Neural crest cell (in vitro differentiated cells): ENCODE measurements at regions not wholly inside any gene's neighbourhood (a gene's known extent, or its start where the extent isn't known, plus 50 kb on each side); places are given as distances from the start of the nearest gene placed in this dataset.

ENCODE experiments used
- DNase-seq: peaks from one replicate; pipeline ENCODE4 v3.0.0; 2021; ENCODE audit warnings: low read depth, mixed read lengths, low spot score
- H3K27ac Mint-ChIP-seq: one replicate; pipeline ENCODE4 v1.8.0; 2021; ENCODE audit warnings: mild to moderate bottlenecking, mixed read lengths; ENCODE audit not compliant: unreplicated experiment
- H3K27me3 Mint-ChIP-seq: 2 replicates; pipeline ENCODE4 v1.8.0; 2021; ENCODE audit warnings: low read depth, mild to moderate bottlenecking, mixed read lengths
- H3K36me3 Mint-ChIP-seq: 2 replicates; pipeline ENCODE4 v1.8.0; 2021; ENCODE audit warnings: low read depth, mild to moderate bottlenecking, mixed read lengths
- H3K4me1 Mint-ChIP-seq: 2 replicates; pipeline ENCODE4 v1.8.0; 2021; ENCODE audit warnings: mixed read lengths
- H3K4me3 Mint-ChIP-seq: one replicate; pipeline ENCODE4 v1.8.0; 2021; ENCODE audit warnings: mild to moderate bottlenecking, mixed read lengths
- H3K9me3 Mint-ChIP-seq: 2 replicates; pipeline ENCODE4 v1.8.0; 2021; ENCODE audit warnings: mixed read lengths
- TF ChIP-seq, protein P1 (sequence below): fragments of 200-600 bp; sonication (generic); conservative IDR thresholded peaks from 2 replicates; pipeline ENCODE4 v1.5.0; 2021; ENCODE audit warnings: antibody characterized with exemption, mild to moderate bottlenecking

- H3K36me3 Mint-ChIP-seq = peaks cover 3% of the 10 kb centered on the region
- H3K27me3 Mint-ChIP-seq = no peaks in the 10 kb centered on the region
These were observed 201.2 kb upstream of the MPDZ start for GRCh38 chr9:13480693-13481092.

GRCh38 chr9:13479096-13479495 is 199.6 kb upstream of the MPDZ start:
- Mint-ChIP-seq H3K4me1 (no peaks in the 10 kb centered on the region), H3K27me3 (no peaks in the 10 kb centered on the region), H3K9me3 (peaks cover 19% of the 10 kb centered on the region), H3K27ac (no peak overlapping the region), H3K4me3 (no peak overlapping the region), H3K36me3 (peaks cover 4% of the 10 kb centered on the region)
- no peak for DNase-seq
- TF ChIP-seq, protein P1, sequence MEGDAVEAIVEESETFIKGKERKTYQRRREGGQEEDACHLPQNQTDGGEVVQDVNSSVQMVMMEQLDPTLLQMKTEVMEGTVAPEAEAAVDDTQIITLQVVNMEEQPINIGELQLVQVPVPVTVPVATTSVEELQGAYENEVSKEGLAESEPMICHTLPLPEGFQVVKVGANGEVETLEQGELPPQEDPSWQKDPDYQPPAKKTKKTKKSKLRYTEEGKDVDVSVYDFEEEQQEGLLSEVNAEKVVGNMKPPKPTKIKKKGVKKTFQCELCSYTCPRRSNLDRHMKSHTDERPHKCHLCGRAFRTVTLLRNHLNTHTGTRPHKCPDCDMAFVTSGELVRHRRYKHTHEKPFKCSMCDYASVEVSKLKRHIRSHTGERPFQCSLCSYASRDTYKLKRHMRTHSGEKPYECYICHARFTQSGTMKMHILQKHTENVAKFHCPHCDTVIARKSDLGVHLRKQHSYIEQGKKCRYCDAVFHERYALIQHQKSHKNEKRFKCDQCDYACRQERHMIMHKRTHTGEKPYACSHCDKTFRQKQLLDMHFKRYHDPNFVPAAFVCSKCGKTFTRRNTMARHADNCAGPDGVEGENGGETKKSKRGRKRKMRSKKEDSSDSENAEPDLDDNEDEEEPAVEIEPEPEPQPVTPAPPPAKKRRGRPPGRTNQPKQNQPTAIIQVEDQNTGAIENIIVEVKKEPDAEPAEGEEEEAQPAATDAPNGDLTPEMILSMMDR = no peak

More at GRCh38 chr9:13480693-13481092, 201.2 kb upstream of the MPDZ start:
- TF ChIP-seq, protein P1 = no peak
- no peak for DNase-seq
- Mint-ChIP-seq H3K4me3 (no peak overlapping the region), H3K27ac (no peak overlapping the region), H3K4me1 (no peaks in the 10 kb centered on the region), H3K9me3 (peaks cover 10% of the 10 kb centered on the region)

DNA sequence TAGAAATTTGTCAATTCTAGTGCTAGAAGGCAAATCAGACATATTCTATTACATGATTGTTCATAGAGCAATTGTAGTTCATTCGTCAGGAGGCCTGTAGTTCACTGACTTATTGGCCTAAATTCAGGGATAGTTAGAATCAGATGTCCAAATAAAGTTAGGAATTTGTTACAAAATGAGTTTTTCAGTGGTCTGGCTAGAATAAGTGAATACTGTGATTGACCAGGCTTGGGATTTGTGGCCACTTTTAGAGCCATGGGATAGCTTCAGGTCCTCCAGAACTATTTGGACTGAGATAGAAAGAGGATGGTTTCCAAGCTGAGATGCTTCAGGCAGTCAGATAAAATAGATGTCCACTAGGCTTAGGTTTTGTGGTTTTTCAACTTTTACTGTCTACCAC is 199.1 kb upstream of the MPDZ start:
- peaks cover 8% of the 10 kb centered on the region for H3K36me3 Mint-ChIP-seq
- peaks cover 23% of the 10 kb centered on the region for H3K9me3 Mint-ChIP-seq
- TF ChIP-seq, protein P1 = no peak
- no peak overlapping the region for H3K27ac Mint-ChIP-seq
- no peak for DNase-seq
- H3K27me3 Mint-ChIP-seq = no peaks in the 10 kb centered on the region
- H3K4me3 Mint-ChIP-seq = no peak overlapping the region
- no peaks in the 10 kb centered on the region for H3K4me1 Mint-ChIP-seq

- DNase-seq = no peak
- Mint-ChIP-seq H3K4me3 (no peak overlapping the region), H3K27me3 (no peaks in the 10 kb centered on the region), H3K9me3 (peaks cover 23% of the 10 kb centered on the region), H3K36me3 (peaks cover 8% of the 10 kb centered on the region), H3K27ac (no peak overlapping the region), H3K4me1 (no peaks in the 10 kb centered on the region)
- TF ChIP-seq, protein P1 = no peak
These were observed 198.7 kb upstream of the MPDZ start for GRCh38 chr9:13478160-13478559.

GRCh38 chr9:13470836-13471235 is 191.3 kb upstream of the MPDZ start:
- Mint-ChIP-seq H3K27me3 (no peaks in the 10 kb centered on the region), H3K36me3 (peaks cover 4% of the 10 kb centered on the region), H3K4me1 (no peaks in the 10 kb centered on the region), H3K9me3 (peaks cover 13% of the 10 kb centered on the region), H3K4me3 (no peak overlapping the region), H3K27ac (no peak overlapping the region)
- TF ChIP-seq, protein P1 = no peak
- no peak for DNase-seq

DNA sequence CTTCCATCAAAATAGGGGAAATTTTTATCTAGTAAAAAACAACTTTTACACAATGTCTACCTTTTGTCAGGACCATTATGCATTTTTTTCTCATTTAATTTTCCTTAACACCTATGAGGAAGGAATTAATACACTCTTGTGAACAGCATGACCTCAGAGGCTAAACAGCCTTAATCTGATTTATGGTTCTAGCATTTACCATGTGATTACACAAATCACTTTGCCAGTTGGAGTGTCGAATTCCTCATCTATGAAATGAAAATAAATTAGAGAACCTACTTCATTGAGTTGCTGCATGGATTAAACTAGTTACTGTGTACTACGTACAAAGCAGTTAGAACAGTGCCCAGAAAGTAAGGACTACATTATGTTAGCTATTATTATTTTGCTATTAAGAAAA is 187.7 kb upstream of the MPDZ start:
- no peaks in the 10 kb centered on the region for H3K9me3 Mint-ChIP-seq
- TF ChIP-seq, protein P1 = no peak
- no peaks in the 10 kb centered on the region for H3K27me3 Mint-ChIP-seq
- H3K4me1 Mint-ChIP-seq = no peaks in the 10 kb centered on the region
- H3K4me3 Mint-ChIP-seq = no peak overlapping the region
- H3K27ac Mint-ChIP-seq = no peak overlapping the region
- DNase-seq = no peak
- no peaks in the 10 kb centered on the region for H3K36me3 Mint-ChIP-seq
